Stimulated activated naive CD4-positive, alpha-beta T cell treated with Interleukin-2 at 50 U/mL for 16 hours (primary cell): ENCODE measurements at regions not wholly inside any gene's neighbourhood (a gene's known extent, or its start where the extent isn't known, plus 50 kb on each side); places are given as distances from the start of the nearest gene placed in this dataset.

ENCODE experiments used
- DNase-seq: peaks from one replicate; lab custom pipeline; 2025; lab: John Stamatoyannopoulos, UW

GRCh38 chr10:131774681-131775085 lies 126.1 kb upstream of the PPP2R2D start:
- no peak for DNase-seq

- no peak for DNase-seq
Measured at GRCh38 chr10:131775433-131775832, 125.4 kb upstream of the PPP2R2D start.

GRCh38 chr10:131775833-131776232 lies 125.0 kb upstream of the PPP2R2D start:
- DNase-seq: no peak

- DNase-seq: no peak
Measured at GRCh38 chr10:131776496-131776895, 124.3 kb upstream of the PPP2R2D start.

- no peak for DNase-seq
Measured at GRCh38 chr10:131777162-131777561, 123.6 kb upstream of the PPP2R2D start.

GRCh38 chr10:131777921-131778320 lies 122.9 kb upstream of the PPP2R2D start:
- DNase-seq: no peak

- no peak for DNase-seq
Measured at GRCh38 chr10:131778385-131778784, 122.4 kb upstream of the PPP2R2D start.

- no peak for DNase-seq
Measured at GRCh38 chr10:131778842-131779241, 122.0 kb upstream of the PPP2R2D start.

- DNase-seq: no peak
Measured at GRCh38 chr10:131779661-131780394, 121.0 kb upstream of the PPP2R2D start.

- no peak for DNase-seq
Measured at GRCh38 chr10:131781076-131781475, 119.7 kb upstream of the PPP2R2D start.

GRCh38 chr10:131781791-131782190 lies 119.0 kb upstream of the PPP2R2D start:
- DNase-seq: no peak

- DNase-seq: no peak
Measured at GRCh38 chr10:131784363-131785120, 116.3 kb upstream of the PPP2R2D start.

GRCh38 chr10:131785121-131785460 lies 115.7 kb upstream of the PPP2R2D start:
- no peak for DNase-seq

- no peak for DNase-seq
Measured at GRCh38 chr10:131786756-131787605, 113.8 kb upstream of the PPP2R2D start.

GRCh38 chr10:131787961-131788360 lies 112.8 kb upstream of the PPP2R2D start:
- no peak for DNase-seq

- no peak for DNase-seq
Measured at GRCh38 chr10:131788386-131788785, 112.4 kb upstream of the PPP2R2D start.

- DNase-seq: no peak
Measured at GRCh38 chr10:131789516-131789915, 111.3 kb upstream of the PPP2R2D start.

GRCh38 chr10:131790021-131790420 lies 110.8 kb upstream of the PPP2R2D start:
- DNase-seq: no peak

GRCh38 chr10:131792011-131792651 lies 108.7 kb upstream of the PPP2R2D start:
- DNase-seq: no peak

GRCh38 chr10:131792809-131793208 lies 108.0 kb upstream of the PPP2R2D start:
- no peak for DNase-seq

- DNase-seq: no peak
Measured at GRCh38 chr10:131795761-131796160, 105.0 kb upstream of the PPP2R2D start.

GRCh38 chr10:131797626-131798025 lies 103.2 kb upstream of the PPP2R2D start:
- DNase-seq: no peak
